ENCODE measurements at regions not wholly inside any gene's neighbourhood (a gene's known extent, or its start where the extent isn't known, plus 50 kb on each side); places are given as distances from the start of the nearest gene placed in this dataset.

DNA sequence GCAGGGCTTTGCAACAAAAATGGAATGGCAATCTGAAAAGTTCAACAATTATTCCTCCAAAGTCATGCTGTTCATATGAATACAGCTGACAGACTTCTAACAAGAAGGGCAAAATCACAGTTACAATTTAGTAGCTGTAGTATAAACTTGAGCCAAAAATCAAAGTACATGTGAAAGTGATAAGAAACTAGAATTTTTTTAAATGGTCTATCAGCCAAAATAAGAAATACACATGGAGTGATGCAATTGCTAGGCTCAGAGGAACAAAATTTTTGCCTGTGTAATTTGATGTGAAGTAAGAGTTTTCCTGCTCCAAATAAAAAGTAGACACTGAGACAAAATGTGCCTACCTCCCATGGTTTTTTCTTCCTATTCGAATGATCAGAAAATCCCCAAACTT lies 167.7 kb upstream of the CDKN3 start:
- Histone ChIP-seq H3K36me3 (ENCODE audit: control insufficient read depth in 2 of 2, extremely low read depth in 1 of 2, insufficient read depth in 2 of 2, low read length in 2 of 2) (no peaks in the 10 kb centered on the region), H4K20me1 (ENCODE audit: control insufficient read depth, extremely low read depth, insufficient read depth, low read length) (no peaks in the 10 kb centered on the region), H3K4me2 (ENCODE audit: control insufficient read depth, extremely low read depth, insufficient read depth, low read depth, low read length) (no peak overlapping the region), H3K27ac (ENCODE audit: control insufficient read depth, insufficient read depth, low read length) (no peak overlapping the region), H3K4me3 (ENCODE audit: control insufficient read depth in 2 of 3, extremely low read depth in 1 of 3, insufficient read depth in 2 of 3, low read depth in 1 of 3, low read length in 3 of 3) (no peak overlapping the region), H3K9me3 (ENCODE audit: control insufficient read depth, low read depth, low read length) (no peaks in the 10 kb centered on the region), H3K79me2 (ENCODE audit: control insufficient read depth, insufficient read depth, low read length) (no peaks in the 10 kb centered on the region), H3K27me3 (ENCODE audit: control insufficient read depth, extremely low read depth, insufficient read depth, low read length) (no peaks in the 10 kb centered on the region), H3K4me1 (ENCODE audit: control insufficient read depth, extremely low read depth, insufficient read depth, low read length) (peaks cover 8% of the 10 kb centered on the region), H3K9ac (ENCODE audit: control insufficient read depth, extremely low read depth, insufficient read depth, low read length) (no peak overlapping the region), H2AFZ (ENCODE audit: control insufficient read depth, low read length) (no peak overlapping the region), H3K9me1 (ENCODE audit: control insufficient read depth, extremely low read depth, insufficient read depth, low read length) (no peaks in the 10 kb centered on the region)
- dilution Hi-C loops (cut with MboI; ENCODE audit: extremely low pct_ligation_motif_present, low sequenced_read_pairs), result no loop called here
- TF ChIP-seq, protein P1, sequence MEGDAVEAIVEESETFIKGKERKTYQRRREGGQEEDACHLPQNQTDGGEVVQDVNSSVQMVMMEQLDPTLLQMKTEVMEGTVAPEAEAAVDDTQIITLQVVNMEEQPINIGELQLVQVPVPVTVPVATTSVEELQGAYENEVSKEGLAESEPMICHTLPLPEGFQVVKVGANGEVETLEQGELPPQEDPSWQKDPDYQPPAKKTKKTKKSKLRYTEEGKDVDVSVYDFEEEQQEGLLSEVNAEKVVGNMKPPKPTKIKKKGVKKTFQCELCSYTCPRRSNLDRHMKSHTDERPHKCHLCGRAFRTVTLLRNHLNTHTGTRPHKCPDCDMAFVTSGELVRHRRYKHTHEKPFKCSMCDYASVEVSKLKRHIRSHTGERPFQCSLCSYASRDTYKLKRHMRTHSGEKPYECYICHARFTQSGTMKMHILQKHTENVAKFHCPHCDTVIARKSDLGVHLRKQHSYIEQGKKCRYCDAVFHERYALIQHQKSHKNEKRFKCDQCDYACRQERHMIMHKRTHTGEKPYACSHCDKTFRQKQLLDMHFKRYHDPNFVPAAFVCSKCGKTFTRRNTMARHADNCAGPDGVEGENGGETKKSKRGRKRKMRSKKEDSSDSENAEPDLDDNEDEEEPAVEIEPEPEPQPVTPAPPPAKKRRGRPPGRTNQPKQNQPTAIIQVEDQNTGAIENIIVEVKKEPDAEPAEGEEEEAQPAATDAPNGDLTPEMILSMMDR (optimal IDR thresholded peaks at IDR 0.05 in 1 of 3, IDR thresholded peaks at IDR 0.05 in 1 of 3, conservative IDR thresholded peaks at IDR 0.05 in 1 of 3; ENCODE audit: extremely low read depth in 1 of 3, insufficient read depth in 2 of 3, low read length in 3 of 3), result no peak
- TF ChIP-seq EZH2 (IDR thresholded peaks at IDR 0.05; ENCODE audit: low read length), result no peak
- DNase-seq (ENCODE audit: low read depth, low spot score) (no peak), FAIRE-seq (no peak)

DNA sequence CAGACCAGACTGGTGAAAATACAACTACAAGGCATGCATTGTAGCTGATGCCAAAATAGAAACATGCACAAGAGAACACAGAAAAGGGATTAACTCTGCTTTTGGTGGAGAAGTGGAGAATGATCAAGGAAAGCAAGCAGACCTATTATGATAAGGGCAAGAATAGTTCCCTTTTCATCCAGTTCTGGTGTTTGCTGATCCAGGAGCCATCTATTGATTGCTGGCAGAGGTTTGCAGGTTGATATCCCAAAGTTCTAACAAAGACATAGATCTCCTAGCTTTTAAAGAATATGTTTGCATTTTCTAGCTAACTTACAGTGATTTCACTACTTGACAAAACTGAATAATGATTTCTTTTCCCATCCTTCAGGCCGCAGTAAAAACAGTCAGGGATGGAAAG lies 166.2 kb upstream of the CDKN3 start:
- no peaks in the 10 kb centered on the region for H3K36me3 ChIP-seq (ENCODE audit: control insufficient read depth in 2 of 2, extremely low read depth in 1 of 2, insufficient read depth in 2 of 2, low read length in 2 of 2)

More for the DNA sequence above, 166.2 kb upstream of the CDKN3 start:
- Histone ChIP-seq H3K4me2 (ENCODE audit: control insufficient read depth, extremely low read depth, insufficient read depth, low read depth, low read length) (peak overlapping the region; percentile 42), H3K4me1 (ENCODE audit: control insufficient read depth, extremely low read depth, insufficient read depth, low read length) (peaks cover 8% of the 10 kb centered on the region), H3K79me2 (ENCODE audit: control insufficient read depth, insufficient read depth, low read length) (no peaks in the 10 kb centered on the region), H3K9me3 (ENCODE audit: control insufficient read depth, low read depth, low read length) (no peaks in the 10 kb centered on the region), H3K4me3 (ENCODE audit: control insufficient read depth in 2 of 3, extremely low read depth in 1 of 3, insufficient read depth in 2 of 3, low read depth in 1 of 3, low read length in 3 of 3) (no peak overlapping the region), H3K9me1 (ENCODE audit: control insufficient read depth, extremely low read depth, insufficient read depth, low read length) (no peaks in the 10 kb centered on the region), H4K20me1 (ENCODE audit: control insufficient read depth, extremely low read depth, insufficient read depth, low read length) (no peaks in the 10 kb centered on the region), H3K9ac (ENCODE audit: control insufficient read depth, extremely low read depth, insufficient read depth, low read length) (no peak overlapping the region), H3K27ac (ENCODE audit: control insufficient read depth, insufficient read depth, low read length) (no peak overlapping the region), H3K27me3 (ENCODE audit: control insufficient read depth, extremely low read depth, insufficient read depth, low read length) (no peaks in the 10 kb centered on the region), H2AFZ (ENCODE audit: control insufficient read depth, low read length) (peak overlapping the region; percentile 72)
- dilution Hi-C loops (cut with MboI; ENCODE audit: extremely low pct_ligation_motif_present, low sequenced_read_pairs), result no loop called here
- TF ChIP-seq, protein P1 (optimal IDR thresholded peaks at IDR 0.05 in 1 of 3, IDR thresholded peaks at IDR 0.05 in 1 of 3, conservative IDR thresholded peaks at IDR 0.05 in 1 of 3; ENCODE audit: extremely low read depth in 1 of 3, insufficient read depth in 2 of 3, low read length in 3 of 3), result no peak
- no peak for TF ChIP-seq EZH2 (IDR thresholded peaks at IDR 0.05; ENCODE audit: low read length)
- DNase-seq (ENCODE audit: low read depth, low spot score) (no peak), FAIRE-seq (peak; percentile 26)
